ENCODE measurements at regions not wholly inside any gene's neighbourhood (a gene's known extent, or its start where the extent isn't known, plus 50 kb on each side); places are given as distances from the start of the nearest gene placed in this dataset.

- H3K27me3 Mint-ChIP-seq: peaks cover 38% of the 10 kb centered on the region
- H3K4me3 Mint-ChIP-seq: no peak overlapping the region
- 94% methylated on average over 5 of the region's 5 CpGs for WGBS (ENCODE audit: insufficient coverage)
- H3K4me1 Mint-ChIP-seq: no peaks in the 10 kb centered on the region
- ChIA-PET CTCF (no interaction called here), POLR2A (no interaction called here)
- Histone ChIP-seq H4K20me1 (ENCODE audit: control insufficient read depth, insufficient read depth, low read length, poor library complexity, severe bottlenecking) (no peaks in the 10 kb centered on the region), H3K4me3 (ENCODE audit: control extremely low read depth in 1 of 5, extremely low read depth in 1 of 5, insufficient read depth in 1 of 5, low read depth in 2 of 5, low read length in 4 of 5) (no peak overlapping the region), H3K9ac (ENCODE audit: low read length) (no peak overlapping the region), H3K36me3 (replicated peaks in 1 of 2; ENCODE audit: control extremely low read depth in 1 of 2, control insufficient read depth in 1 of 2, extremely low read depth in 1 of 2, insufficient read depth in 2 of 2, low read length in 1 of 2) (no peaks in the 10 kb centered on the region), H3K27ac (ENCODE audit: low read length in 2 of 2) (no peak overlapping the region), H3K79me2 (ENCODE audit: control insufficient read depth, insufficient read depth, low read length) (no peaks in the 10 kb centered on the region), H3K4me2 (replicated peaks; ENCODE audit: low read depth, low read length, poor library complexity, severe bottlenecking) (no peak overlapping the region), H2AFZ (ENCODE audit: insufficient read depth, low read depth, low read length, poor library complexity, severe bottlenecking) (no peak overlapping the region), H3K4me1 (ENCODE audit: control insufficient read depth in 2 of 2, insufficient read depth in 2 of 2, low read length in 2 of 2) (no peaks in the 10 kb centered on the region), H3K9me3 (ENCODE audit: control extremely low read depth in 1 of 3, control insufficient read depth in 2 of 3, insufficient read depth in 1 of 3, low read length in 2 of 3) (peaks cover 5 to 9% (median 6%) of the 10 kb centered on the region in 3 donors), H3K27me3 (replicated peaks in 1 of 4; ENCODE audit: control extremely low read depth in 1 of 4, control insufficient read depth in 3 of 4, insufficient read depth in 4 of 4, low read length in 3 of 4) (no peaks in the 10 kb centered on the region)
- no peak for DNase-seq
- H3K9me3 Mint-ChIP-seq (ENCODE audit: insufficient read depth): peaks cover 5% of the 10 kb centered on the region
- ATAC-seq (ENCODE audit: low read depth): no peak
- H3K27ac Mint-ChIP-seq: no peak overlapping the region
- intact Hi-C loops (cut with micrococcal nuclease): no loop called here
- no peak for TF ChIP-seq CTCF (IDR thresholded peaks at IDR 0.05)
- no peak for TF ChIP-seq EZH2 (IDR thresholded peaks at IDR 0.05; ENCODE audit: borderline replicate concordance, insufficient read depth, low read depth, low read length, poor library complexity, severe bottlenecking)
These were observed 288.6 kb upstream of the SORL1-AS1 start for GRCh38 chr11:121741351-121741760.

GRCh38 chr11:121740902-121741301 is 288.1 kb upstream of the SORL1-AS1 start:
- WGBS (ENCODE audit: insufficient coverage): no CpG with 5 or more reads among the region's 1 CpG
- H3K4me1 ChIP-seq (ENCODE audit: control insufficient read depth in 2 of 2, insufficient read depth in 2 of 2, low read length in 2 of 2): no peaks in the 10 kb centered on the region
- peaks cover 3 to 9% (median 5%) of the 10 kb centered on the region in 3 donors for H3K9me3 ChIP-seq (ENCODE audit: control extremely low read depth in 1 of 3, control insufficient read depth in 2 of 3, insufficient read depth in 1 of 3, low read length in 2 of 3)
- H3K9me3 Mint-ChIP-seq (ENCODE audit: insufficient read depth): peaks cover 5% of the 10 kb centered on the region
- no peak overlapping the region for H3K4me3 Mint-ChIP-seq
- H3K36me3 ChIP-seq (replicated peaks in 1 of 2; ENCODE audit: control extremely low read depth in 1 of 2, control insufficient read depth in 1 of 2, extremely low read depth in 1 of 2, insufficient read depth in 2 of 2, low read length in 1 of 2): no peaks in the 10 kb centered on the region
- no peak overlapping the region for H3K9ac ChIP-seq (ENCODE audit: low read length)
- ChIA-PET POLR2A (no interaction called here), CTCF (no interaction called here)
- no peaks in the 10 kb centered on the region for H3K4me1 Mint-ChIP-seq
- no peak for TF ChIP-seq CTCF (IDR thresholded peaks at IDR 0.05)
- TF ChIP-seq EZH2 (IDR thresholded peaks at IDR 0.05; ENCODE audit: borderline replicate concordance, insufficient read depth, low read depth, low read length, poor library complexity, severe bottlenecking): no peak
- ATAC-seq (ENCODE audit: low read depth) (no peak), DNase-seq (no peak)
- H3K4me3 ChIP-seq (ENCODE audit: control extremely low read depth in 1 of 5, extremely low read depth in 1 of 5, insufficient read depth in 1 of 5, low read depth in 2 of 5, low read length in 4 of 5): no peak overlapping the region
- H2AFZ ChIP-seq (ENCODE audit: insufficient read depth, low read depth, low read length, poor library complexity, severe bottlenecking): no peak overlapping the region
- intact Hi-C loops (cut with micrococcal nuclease): no loop called here
- H3K27me3 Mint-ChIP-seq: peaks cover 38% of the 10 kb centered on the region
- no peak overlapping the region for H3K27ac ChIP-seq (ENCODE audit: low read length in 2 of 2)
- no peak overlapping the region for H3K27ac Mint-ChIP-seq
- no peaks in the 10 kb centered on the region for H3K79me2 ChIP-seq (ENCODE audit: control insufficient read depth, insufficient read depth, low read length)
- no peak overlapping the region for H3K4me2 ChIP-seq (replicated peaks; ENCODE audit: low read depth, low read length, poor library complexity, severe bottlenecking)
- no peaks in the 10 kb centered on the region for H3K27me3 ChIP-seq (replicated peaks in 1 of 4; ENCODE audit: control extremely low read depth in 1 of 4, control insufficient read depth in 3 of 4, insufficient read depth in 4 of 4, low read length in 3 of 4)
- no peaks in the 10 kb centered on the region for H4K20me1 ChIP-seq (ENCODE audit: control insufficient read depth, insufficient read depth, low read length, poor library complexity, severe bottlenecking)
